GM12872 (cell line): ENCODE measurements at regions not wholly inside any gene's neighbourhood (a gene's known extent, or its start where the extent isn't known, plus 50 kb on each side); places are given as distances from the start of the nearest gene placed in this dataset.

ENCODE experiments used
- CTCF ChIP-seq: IDR thresholded peaks from 3 replicates; pipeline ENCODE4 v1.5.1; 2011; ENCODE audit warnings: low read depth, mild to moderate bottlenecking, low read length, moderate library complexity; ENCODE audit not compliant: insufficient read depth

DNA sequence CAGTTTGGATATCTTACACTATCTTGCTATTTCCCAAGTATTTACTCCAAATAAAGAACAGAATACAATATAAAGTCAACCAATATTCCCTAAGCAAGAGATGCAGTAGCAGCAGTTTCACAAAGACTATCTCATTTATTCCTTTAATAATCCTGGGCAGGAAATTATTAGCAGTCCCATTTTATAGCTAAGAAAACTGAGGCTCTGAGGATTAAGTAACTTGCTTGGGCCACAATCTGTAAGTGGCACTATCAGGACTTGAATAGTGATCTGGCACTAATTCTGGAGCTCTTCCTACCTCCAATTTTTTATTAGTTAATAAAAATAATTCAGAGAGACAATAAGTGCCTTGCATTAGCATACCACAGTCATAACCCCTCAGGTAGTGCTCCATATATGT is 611.7 kb downstream of the MCTP2 start:
- TF ChIP-seq CTCF: no peak

DNA sequence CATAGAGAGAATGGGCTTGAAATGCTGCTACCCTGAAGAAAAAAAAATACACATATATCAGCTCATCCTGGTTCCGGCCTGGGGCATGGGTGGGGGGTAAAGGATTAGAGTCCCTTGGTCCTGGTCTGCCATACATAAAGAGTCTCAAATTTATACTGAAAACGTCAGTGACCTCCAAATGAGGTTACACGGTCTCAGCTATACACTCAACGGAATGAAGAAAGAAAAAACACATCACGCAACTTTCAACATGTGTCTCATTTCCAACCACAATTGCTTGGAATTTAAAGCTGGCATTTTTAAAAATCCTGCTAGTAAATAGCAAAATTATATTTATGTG is 612.8 kb downstream of the MCTP2 start:
- no peak for TF ChIP-seq CTCF

- no peak for TF ChIP-seq CTCF
Measured at GRCh38 chr15:94844538-94845389, 613.4 kb downstream of the MCTP2 start.

DNA sequence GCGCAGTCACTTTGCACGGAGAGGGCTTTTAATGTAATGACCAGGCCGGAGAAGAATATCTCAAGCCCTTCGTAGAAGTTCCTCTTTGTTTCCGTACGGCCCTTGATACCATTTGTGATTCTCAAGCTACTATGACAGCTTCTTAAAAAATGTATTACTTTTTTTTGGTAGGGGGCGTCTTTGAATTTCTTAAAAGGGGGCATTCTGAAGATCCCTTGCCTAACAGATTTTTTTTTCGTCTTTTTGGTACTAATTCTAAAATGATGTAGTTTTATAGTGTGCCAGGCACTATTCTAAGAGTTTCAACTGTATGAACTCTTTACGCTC is 614.0 kb downstream of the MCTP2 start:
- no peak for TF ChIP-seq CTCF

DNA sequence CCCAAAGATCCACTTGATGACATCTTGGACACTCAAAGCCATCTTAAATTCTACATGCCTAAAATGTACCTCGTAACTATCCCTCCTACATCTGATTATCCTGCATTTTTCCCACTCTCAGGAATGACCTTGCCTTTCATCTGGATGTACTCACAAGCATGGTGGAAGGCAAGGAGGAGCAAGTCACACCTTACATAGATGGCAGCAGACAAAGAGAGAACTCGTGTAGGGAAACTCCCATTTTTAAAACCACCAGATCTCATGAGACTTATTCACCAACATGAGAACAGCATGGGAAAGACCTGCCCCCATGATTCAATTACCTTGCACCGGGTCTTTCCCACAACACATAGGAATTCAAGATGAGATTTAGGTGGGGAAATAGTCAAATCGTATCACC is 616.0 kb downstream of the MCTP2 start:
- no peak for TF ChIP-seq CTCF

DNA sequence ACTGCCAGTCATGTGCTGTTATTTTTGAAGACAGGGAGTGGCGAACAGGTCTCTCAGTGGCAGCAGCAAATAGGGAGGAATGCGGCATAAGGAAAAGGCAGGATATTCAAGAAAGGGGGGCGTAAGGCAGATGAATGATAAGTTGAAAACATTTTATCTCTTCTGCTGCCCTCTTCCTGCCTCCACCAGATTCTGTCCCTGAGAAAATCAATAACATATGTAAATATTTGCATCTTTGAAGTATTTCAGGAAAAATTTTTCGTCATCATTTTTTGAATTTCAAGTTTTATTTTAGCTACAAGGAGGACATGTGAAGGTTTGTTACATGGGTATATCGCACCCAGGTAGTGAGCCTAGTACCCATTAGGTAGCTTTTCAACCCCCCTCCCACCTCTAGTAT is 616.7 kb downstream of the MCTP2 start:
- no peak for TF ChIP-seq CTCF

DNA sequence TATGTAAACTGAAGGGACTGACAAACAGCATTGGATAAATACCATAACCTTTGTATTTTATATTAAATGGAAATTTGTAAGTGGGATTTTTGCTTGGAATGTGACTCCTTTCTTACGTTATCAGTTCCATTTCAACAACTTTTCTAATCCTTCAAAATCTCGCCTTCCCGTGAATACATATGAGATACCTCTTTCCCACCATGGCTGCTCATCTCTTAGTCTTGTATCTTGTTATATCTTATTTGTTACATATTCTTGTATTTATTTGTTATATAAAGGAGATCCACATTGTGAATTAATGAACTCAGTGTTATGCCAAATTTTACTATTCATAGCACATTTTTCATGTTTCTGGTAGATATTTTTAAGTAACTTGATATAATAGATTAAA is 623.7 kb downstream of the MCTP2 start:
- no peak for TF ChIP-seq CTCF
